CD4-positive, alpha-beta T cell treated with Interleukin-6 for 4 hours (primary cell): ENCODE measurements at regions not wholly inside any gene's neighbourhood (a gene's known extent, or its start where the extent isn't known, plus 50 kb on each side); places are given as distances from the start of the nearest gene placed in this dataset.

Experiments
- DNase-seq: peaks from one replicate; pipeline ENCODE4 v3.0.0-alpha.2; 2020; ENCODE audit warnings: mixed read lengths

DNA sequence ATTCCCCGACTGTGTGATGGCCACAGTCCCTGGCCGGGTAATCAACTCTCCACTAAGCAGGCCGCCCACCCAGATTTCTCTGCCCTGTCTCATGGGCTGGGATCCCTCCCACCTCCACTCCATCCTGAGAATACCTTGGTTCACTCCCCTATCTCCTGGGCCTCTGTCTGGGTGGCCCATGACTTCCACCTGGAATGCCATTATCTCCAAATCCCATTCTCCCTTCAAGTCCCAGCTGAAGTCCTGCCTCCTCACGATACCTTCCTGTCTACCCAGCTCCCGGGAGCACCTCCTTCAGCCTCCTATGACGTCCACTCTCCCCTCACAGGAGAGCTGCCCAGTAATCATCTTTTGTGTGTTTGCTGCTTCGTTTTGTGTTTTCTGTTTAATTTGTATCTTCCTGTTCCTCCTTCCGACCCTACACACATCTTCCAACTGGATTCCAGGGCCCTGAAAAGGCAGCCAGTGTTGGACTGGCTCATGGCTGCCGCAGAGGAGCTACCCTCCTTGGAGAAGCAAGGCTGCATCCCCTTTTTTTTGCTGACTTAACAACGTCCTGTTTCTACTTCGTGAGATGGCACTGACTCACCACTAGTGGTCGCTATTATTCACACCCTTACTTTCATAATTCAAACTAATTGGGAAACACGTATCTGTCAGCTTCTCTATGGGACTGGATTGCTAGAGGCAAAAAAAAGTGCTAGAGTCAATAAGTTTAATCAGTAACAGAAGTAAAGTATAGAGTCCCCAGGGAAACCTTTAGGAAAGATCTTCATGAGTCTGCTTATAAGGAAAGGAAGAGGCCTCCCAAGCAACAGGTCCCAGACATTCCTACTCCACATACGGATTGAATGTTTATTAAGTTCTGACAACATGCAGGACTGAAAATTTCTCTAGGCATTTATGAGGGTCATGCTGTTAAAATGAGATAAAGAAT lies 171.9 kb upstream of the GATA6 start:
- no peak for DNase-seq

- DNase-seq = no peak
These were observed 170.9 kb upstream of the GATA6 start for GRCh38 chr18:21998486-21998885.

- no peak for DNase-seq
These were observed 167.4 kb upstream of the GATA6 start for GRCh38 chr18:22001912-22002487.

- no peak for DNase-seq
These were observed 164.1 kb upstream of the GATA6 start for GRCh38 chr18:22005191-22005841.

GRCh38 chr18:22006458-22006857 lies 162.9 kb upstream of the GATA6 start:
- DNase-seq = no peak

GRCh38 chr18:22009242-22009641 lies 160.1 kb upstream of the GATA6 start:
- DNase-seq = no peak

DNA sequence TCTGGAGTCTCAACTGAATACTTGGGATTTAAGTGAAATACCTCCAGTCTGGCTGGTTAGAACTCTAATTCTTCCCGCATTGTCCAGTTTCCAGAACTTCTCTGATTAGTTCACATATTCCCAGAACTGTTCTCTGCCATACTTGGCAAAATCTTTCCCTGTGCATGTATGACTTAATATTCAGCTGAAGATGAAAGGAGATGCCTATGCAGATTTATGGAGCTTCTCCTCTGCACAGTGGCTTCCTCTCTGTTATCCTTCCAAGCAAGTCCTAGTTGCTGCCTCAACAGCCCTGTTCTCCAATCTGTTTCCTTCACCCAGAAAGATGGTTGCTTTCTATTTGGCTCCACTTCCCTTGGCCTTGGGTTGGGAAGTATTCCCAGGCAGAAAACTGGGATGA lies 155.4 kb upstream of the GATA6 start:
- DNase-seq = no peak

GRCh38 chr18:22015156-22015555 lies 154.2 kb upstream of the GATA6 start:
- DNase-seq = no peak

DNA sequence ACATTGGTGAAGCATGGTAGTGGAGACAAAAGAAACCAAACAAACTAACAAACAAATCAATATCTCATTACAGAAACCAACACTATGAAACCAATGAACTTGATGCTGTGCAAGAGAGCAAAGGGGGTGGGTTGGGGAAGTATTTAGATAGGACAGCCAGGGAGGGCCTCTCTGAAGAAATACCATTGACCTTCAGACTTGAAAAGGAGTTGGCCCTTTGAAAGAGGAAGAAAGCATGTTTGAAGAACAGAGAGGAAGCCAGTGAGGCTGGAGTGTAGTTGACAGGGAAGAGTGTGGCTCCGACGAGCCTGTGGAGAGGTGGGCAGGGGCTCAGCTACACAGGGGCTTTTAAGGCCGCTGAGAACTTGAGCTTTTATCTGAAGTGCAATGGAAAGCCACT lies 151.0 kb upstream of the GATA6 start:
- DNase-seq = no peak

- no peak for DNase-seq
These were observed 150.2 kb upstream of the GATA6 start for GRCh38 chr18:22019193-22019592.

- DNase-seq = no peak
These were observed 149.1 kb upstream of the GATA6 start for GRCh38 chr18:22020127-22020866.

- no peak for DNase-seq
These were observed 148.5 kb upstream of the GATA6 start for GRCh38 chr18:22020867-22021370.

- DNase-seq = no peak
These were observed 147.7 kb upstream of the GATA6 start for GRCh38 chr18:22021701-22022100.

DNA sequence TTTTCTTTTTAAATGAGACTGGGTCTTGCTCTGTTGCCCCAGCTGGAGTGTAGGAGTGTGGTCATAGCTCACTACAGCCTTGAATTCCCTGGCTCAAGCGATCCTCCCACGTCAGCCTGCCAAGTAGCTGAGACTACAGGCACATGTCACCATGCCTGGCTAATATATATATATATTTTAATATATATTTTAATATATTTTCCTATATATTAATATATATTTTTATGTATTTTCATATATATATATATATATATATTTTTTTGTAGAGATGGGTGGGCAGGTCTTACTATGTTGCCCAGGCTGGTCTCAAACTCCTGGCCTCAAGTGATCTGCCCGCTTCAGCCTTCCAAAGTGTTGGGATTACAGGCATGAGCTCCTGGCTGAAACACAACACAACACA lies 144.5 kb upstream of the GATA6 start:
- DNase-seq = no peak

- DNase-seq = no peak
These were observed 143.0 kb upstream of the GATA6 start for GRCh38 chr18:22026362-22026761.

DNA sequence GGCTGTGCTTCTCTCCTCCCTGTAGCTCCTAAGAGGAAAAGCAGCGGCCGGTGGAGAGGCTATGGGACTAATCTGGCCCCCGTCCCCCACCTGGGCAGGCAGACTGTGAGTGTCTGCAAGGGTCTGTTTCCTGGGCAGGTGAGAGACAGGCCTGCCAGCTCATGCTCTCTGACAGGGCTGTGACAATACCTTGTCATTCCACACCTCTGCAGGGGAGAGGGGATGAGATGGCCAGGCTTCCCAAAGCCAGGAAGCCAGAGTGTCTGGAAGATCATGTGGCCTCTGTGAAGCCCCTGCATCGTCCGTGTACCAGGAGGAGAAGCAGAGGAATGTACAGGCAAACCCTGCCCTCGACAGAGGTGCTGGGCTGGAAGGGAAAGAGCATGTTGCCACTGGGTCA lies 142.5 kb upstream of the GATA6 start:
- no peak for DNase-seq

- DNase-seq = no peak
These were observed 137.8 kb upstream of the GATA6 start for GRCh38 chr18:22031611-22032010.

DNA sequence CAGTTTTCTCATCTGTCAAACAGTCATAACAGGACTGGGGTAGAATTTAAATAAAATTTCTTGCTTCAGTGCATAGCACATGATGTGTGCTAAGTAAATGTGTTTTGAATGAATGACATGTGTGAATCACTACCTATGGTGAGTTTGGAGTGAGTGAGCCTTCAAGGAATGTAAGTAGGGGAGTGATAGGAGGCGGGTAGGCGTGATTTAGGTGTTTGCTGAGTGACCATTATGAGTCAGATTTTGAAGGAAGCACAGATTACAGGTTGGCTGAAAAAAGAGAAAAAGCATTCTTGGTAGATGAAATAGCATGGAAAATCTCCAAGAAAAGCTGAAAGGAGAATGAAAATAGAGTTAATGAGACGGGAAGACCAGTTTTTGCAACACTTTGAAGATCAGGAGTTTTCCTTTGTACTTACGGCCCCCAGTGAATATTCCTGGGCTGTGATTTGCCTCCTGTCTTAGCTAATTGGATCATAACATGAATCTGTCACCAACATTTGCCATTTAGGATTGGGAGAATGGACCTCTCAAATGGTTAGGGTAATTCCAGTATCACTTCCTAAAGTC lies 136.9 kb upstream of the GATA6 start:
- DNase-seq = no peak

GRCh38 chr18:22033085-22033484 lies 136.3 kb upstream of the GATA6 start:
- DNase-seq = no peak

GRCh38 chr18:22034276-22034675 lies 135.1 kb upstream of the GATA6 start:
- no peak for DNase-seq

DNA sequence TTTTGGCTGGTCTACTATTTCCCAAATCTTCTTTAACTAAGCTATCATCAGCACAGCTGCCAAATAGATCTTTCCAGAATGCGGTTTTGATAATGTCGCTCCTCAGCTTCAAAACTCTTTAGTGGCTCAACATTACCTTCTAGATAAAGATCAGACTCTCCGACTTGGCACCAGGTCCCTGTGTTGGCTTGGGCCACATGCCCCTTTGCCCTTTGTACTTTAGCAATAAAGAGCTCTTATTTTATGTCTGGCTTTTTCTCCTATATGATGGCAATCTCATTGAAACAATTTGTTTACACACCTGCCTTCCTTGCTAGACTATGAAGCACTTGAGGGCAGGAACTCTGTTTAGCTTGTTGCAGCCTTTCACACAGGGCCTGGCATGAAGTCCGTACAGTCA lies 128.9 kb upstream of the GATA6 start:
- DNase-seq = no peak

- no peak for DNase-seq
These were observed 125.6 kb upstream of the GATA6 start for GRCh38 chr18:22043837-22044236.
